Progenitor cell of endocrine pancreas (in vitro differentiated cells): ENCODE measurements at regions not wholly inside any gene's neighbourhood (a gene's known extent, or its start where the extent isn't known, plus 50 kb on each side); places are given as distances from the start of the nearest gene placed in this dataset.

Experiments used
- DNase-seq: peaks from one replicate; pipeline ENCODE4 v3.0.0; 2021; ENCODE audit warnings: low spot score; ENCODE audit not compliant: unreplicated experiment
- H3K27ac Mint-ChIP-seq: 2 replicates; pipeline ENCODE4 v1.8.0; 2021; ENCODE audit warnings: mild to moderate bottlenecking, moderate library complexity, mixed read lengths
- H3K27me3 Mint-ChIP-seq: 2 replicates; pipeline ENCODE4 v1.8.0; 2021; ENCODE audit warnings: mixed read lengths
- H3K36me3 Mint-ChIP-seq: 2 replicates; pipeline ENCODE4 v1.8.0; 2022; ENCODE audit warnings: mixed read lengths; ENCODE audit not compliant: insufficient read depth
- H3K4me1 Mint-ChIP-seq: 2 replicates; pipeline ENCODE4 v1.8.0; 2021; ENCODE audit warnings: low read depth, mixed read lengths
- H3K4me3 Mint-ChIP-seq: 2 replicates; pipeline ENCODE4 v1.8.0; 2021; ENCODE audit warnings: low read depth, mild to moderate bottlenecking, moderate library complexity, mixed read lengths
- H3K9me3 Mint-ChIP-seq: 2 replicates; pipeline ENCODE4 v1.8.0; 2021; ENCODE audit warnings: low read depth, mixed read lengths
- TF ChIP-seq, protein P1 (sequence below): fragments of 200-600 bp; sonication (generic); IDR thresholded peaks from one replicate; pipeline ENCODE4 v1.5.0; 2021; ENCODE audit warnings: antibody characterized with exemption, mild to moderate bottlenecking; ENCODE audit not compliant: unreplicated experiment

DNA sequence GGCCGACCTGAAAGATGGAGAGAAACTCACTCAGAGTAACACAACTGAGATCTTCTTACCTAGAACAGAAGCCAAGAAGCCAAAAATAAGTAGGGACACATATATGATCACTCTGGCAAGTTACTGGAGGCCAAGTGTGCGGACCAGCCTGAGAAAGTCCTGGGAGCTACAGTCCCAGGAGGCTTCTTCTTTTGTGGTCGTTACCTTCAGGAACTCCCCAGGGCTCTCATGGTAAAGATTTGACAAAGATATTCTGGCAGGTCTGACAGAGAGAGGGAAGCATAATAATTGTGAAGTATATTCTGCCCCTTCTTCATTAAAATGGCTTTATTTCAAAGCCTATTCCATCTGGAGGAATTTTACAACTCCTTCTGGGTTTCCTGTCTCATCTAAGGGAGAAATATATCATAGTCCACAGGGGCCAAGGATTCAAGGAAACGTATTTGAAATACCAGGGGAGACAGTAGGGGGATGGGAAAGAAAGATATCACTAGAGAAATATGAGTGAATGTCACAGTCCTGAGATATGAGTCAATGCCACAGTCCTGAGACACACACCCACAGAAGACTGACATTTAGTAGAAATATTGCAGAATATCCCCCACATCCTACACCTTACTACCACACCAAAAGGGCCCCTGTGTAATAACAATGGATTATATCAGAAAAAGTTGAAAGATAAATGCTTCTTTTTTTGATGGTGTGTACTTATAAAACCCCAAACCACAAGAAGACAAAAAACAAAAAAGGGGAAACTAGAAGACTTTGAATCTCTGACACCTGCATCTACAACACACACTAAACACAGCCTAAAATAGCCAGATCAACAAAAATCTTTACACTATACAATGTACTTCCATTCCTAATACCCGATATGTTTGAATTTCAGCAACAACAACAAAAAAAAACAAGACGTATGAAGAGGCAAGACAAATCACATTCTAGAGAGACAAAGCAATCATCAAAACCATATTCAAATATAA is 594.2 kb upstream of the NRG3 start:
- Mint-ChIP-seq H3K4me3 (no peak overlapping the region), H3K4me1 (peaks cover 4% of the 10 kb centered on the region), H3K9me3 (no peaks in the 10 kb centered on the region), H3K36me3 (no peaks in the 10 kb centered on the region), H3K27ac (no peak overlapping the region), H3K27me3 (no peaks in the 10 kb centered on the region)
- TF ChIP-seq, protein P1, sequence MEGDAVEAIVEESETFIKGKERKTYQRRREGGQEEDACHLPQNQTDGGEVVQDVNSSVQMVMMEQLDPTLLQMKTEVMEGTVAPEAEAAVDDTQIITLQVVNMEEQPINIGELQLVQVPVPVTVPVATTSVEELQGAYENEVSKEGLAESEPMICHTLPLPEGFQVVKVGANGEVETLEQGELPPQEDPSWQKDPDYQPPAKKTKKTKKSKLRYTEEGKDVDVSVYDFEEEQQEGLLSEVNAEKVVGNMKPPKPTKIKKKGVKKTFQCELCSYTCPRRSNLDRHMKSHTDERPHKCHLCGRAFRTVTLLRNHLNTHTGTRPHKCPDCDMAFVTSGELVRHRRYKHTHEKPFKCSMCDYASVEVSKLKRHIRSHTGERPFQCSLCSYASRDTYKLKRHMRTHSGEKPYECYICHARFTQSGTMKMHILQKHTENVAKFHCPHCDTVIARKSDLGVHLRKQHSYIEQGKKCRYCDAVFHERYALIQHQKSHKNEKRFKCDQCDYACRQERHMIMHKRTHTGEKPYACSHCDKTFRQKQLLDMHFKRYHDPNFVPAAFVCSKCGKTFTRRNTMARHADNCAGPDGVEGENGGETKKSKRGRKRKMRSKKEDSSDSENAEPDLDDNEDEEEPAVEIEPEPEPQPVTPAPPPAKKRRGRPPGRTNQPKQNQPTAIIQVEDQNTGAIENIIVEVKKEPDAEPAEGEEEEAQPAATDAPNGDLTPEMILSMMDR, result no peak
- no peak for DNase-seq

DNA sequence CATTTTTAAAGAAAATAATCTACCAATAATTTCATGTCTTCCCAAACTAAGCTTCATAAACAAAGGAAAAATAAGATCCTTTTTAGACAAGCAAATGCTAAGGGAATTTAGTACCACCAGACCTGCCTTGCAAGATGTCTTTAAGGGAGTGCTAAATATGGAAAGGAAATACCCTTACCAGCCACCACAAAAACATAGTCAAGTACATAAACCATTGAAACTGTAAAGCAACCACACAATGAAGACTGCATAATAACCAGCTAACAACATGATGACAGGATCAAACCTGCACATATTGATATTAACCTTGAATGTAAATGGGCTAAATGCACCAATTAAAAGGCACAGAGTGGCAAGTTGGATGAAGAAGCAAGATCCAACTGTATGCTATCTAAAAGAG is 586.5 kb upstream of the NRG3 start:
- Mint-ChIP-seq H3K27me3 (no peaks in the 10 kb centered on the region), H3K4me3 (no peak overlapping the region), H3K4me1 (no peaks in the 10 kb centered on the region), H3K9me3 (peaks cover 9% of the 10 kb centered on the region), H3K27ac (no peak overlapping the region), H3K36me3 (no peaks in the 10 kb centered on the region)
- DNase-seq, result no peak
- TF ChIP-seq, protein P1, result no peak

DNA sequence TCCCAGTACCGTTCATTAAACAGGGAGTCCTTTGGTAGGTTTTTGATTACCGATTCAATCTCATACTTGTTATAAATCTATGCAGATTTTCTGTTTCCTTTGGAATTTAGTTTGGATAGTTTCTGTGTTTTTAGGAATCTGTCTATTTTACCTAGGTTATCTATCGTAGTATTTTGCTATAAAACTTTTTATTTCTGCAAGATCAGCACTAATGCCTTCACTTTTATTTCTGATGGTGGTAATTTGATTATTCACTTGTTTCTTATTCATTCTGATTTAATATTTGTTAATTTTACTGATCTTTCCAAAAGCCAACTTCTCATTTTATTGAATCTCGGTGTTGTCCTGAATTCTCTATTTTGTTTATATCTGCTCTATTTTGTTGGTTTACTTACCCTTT is 577.7 kb upstream of the NRG3 start:
- Mint-ChIP-seq H3K4me3 (no peak overlapping the region), H3K36me3 (no peaks in the 10 kb centered on the region), H3K9me3 (no peaks in the 10 kb centered on the region), H3K27ac (no peak overlapping the region), H3K27me3 (no peaks in the 10 kb centered on the region), H3K4me1 (peaks cover 3% of the 10 kb centered on the region)
- no peak for DNase-seq
- TF ChIP-seq, protein P1, result no peak

DNA sequence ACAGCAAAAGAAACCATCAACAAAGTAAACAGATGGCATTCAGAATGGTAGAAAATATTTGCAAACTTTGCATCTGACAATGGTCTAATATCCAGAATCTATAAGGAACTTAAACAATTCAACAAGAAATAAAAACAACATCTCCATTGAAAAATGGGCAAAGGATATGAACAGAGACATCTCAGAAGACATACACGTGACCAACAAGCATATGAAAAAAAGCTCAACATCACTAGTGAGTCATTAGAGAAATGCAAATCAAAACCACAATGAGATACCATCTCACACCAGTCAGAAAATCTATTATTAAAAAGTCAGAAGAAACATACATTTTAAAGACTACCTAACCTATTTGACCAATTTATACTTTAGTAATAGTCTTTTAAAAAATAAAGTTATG is 571.3 kb upstream of the NRG3 start:
- no peak overlapping the region for H3K27ac Mint-ChIP-seq
- no peak overlapping the region for H3K4me3 Mint-ChIP-seq
- no peaks in the 10 kb centered on the region for H3K4me1 Mint-ChIP-seq
- TF ChIP-seq, protein P1, result no peak
- H3K9me3 Mint-ChIP-seq, result peaks cover 4% of the 10 kb centered on the region
- no peaks in the 10 kb centered on the region for H3K36me3 Mint-ChIP-seq
- H3K27me3 Mint-ChIP-seq, result no peaks in the 10 kb centered on the region
- no peak for DNase-seq

DNA sequence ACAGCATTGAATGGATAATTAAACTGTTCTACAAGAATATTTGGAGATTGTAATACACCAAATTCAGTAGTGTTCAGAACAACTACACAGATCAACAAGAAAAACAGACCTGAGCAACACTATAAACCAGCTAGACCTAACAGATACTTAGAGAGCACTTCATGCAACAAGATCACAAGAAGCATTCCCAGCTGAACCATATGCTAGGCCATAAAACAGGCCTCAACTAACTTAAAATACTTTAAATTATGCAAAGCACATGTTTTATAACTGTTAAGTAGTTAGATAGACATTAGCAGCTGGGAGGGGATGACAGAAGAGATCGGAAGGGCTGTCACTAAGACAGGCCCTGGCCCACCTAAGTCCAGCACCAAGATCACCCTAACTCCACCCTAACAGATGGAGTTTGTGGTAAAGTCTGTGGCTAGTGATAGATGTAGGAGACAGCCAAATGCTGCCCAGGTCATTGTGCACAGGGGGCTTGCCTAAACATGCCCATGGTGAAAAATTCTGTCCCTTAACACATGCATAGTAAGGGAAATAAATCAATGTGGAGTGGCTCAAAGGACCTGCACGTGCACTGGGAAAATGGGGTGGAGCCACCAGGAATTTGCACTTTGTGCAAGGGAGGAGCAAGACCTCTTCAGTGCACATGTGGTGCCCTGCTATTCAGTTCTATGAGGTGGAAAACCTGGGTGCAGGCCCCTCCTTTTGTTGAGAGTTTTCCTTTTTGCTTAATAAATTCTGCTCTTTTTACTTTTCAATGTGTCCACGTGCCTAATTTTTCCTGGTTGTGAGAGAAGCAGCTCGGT is 567.8 kb upstream of the NRG3 start:
- no peaks in the 10 kb centered on the region for H3K4me1 Mint-ChIP-seq
- TF ChIP-seq, protein P1, result no peak
- no peaks in the 10 kb centered on the region for H3K36me3 Mint-ChIP-seq
- DNase-seq, result no peak
- H3K9me3 Mint-ChIP-seq, result peaks cover 4% of the 10 kb centered on the region
- no peak overlapping the region for H3K27ac Mint-ChIP-seq
- no peak overlapping the region for H3K4me3 Mint-ChIP-seq
- H3K27me3 Mint-ChIP-seq, result no peaks in the 10 kb centered on the region
